H9 (cell line): ENCODE measurements at regions not wholly inside any gene's neighbourhood (a gene's known extent, or its start where the extent isn't known, plus 50 kb on each side); places are given as distances from the start of the nearest gene placed in this dataset.

ENCODE experiments used
- DNase-seq: peaks from one replicate; pipeline ENCODE4 v3.0.0-alpha.2; 2017
- H2AFZ ChIP-seq: one replicate; pipeline ENCODE4 v1.6.1; 2013; ENCODE audit warnings: mild to moderate bottlenecking, low read length, control low read depth, moderate library complexity
- H2AK5ac ChIP-seq: 2 replicates; pipeline ENCODE4 v1.6.1; 2013; ENCODE audit warnings: low read length, control low read depth, mixed read lengths; ENCODE audit not compliant: insufficient read length
- H2BK120ac ChIP-seq: one replicate; pipeline ENCODE4 v1.6.1; 2013; ENCODE audit warnings: low read depth, mild to moderate bottlenecking, low read length, control low read depth, inconsistent platforms; ENCODE audit not compliant: poor library complexity, severe bottlenecking
- H2BK12ac ChIP-seq: 2 replicates; pipeline ENCODE4 v1.6.1; 2013; ENCODE audit warnings: low read length, control low read depth, mixed read lengths, low read depth; ENCODE audit not compliant: insufficient read length
- H2BK15ac ChIP-seq: 2 replicates; pipeline ENCODE4 v1.6.1; 2013; ENCODE audit warnings: low read depth, low read length, control low read depth
- H2BK20ac ChIP-seq: one replicate; pipeline ENCODE4 v1.6.1; 2013; ENCODE audit warnings: low read depth, mild to moderate bottlenecking, low read length, control low read depth, inconsistent platforms; ENCODE audit not compliant: poor library complexity, severe bottlenecking
- H2BK5ac ChIP-seq: 2 replicates; pipeline ENCODE4 v1.6.1; 2013; ENCODE audit warnings: low read length, control low read depth, mixed read lengths; ENCODE audit not compliant: insufficient read length
- H3K14ac ChIP-seq: 2 replicates; pipeline ENCODE4 v1.6.1; 2013; ENCODE audit warnings: low read length, control low read depth; ENCODE audit not compliant: insufficient read depth
- H3K18ac ChIP-seq: 2 replicates; pipeline ENCODE4 v1.6.1; 2013; ENCODE audit warnings: low read depth, mild to moderate bottlenecking, mixed read lengths, low read length, control low read depth; ENCODE audit not compliant: insufficient read length
- H3K23ac ChIP-seq: 2 replicates; pipeline ENCODE4 v1.6.1; 2013; ENCODE audit warnings: low read length, control low read depth, mixed read lengths, low read depth; ENCODE audit not compliant: insufficient read length
- H3K23me2 ChIP-seq: 2 replicates; pipeline ENCODE4 v1.6.1; 2013; ENCODE audit warnings: low read depth, mild to moderate bottlenecking, mixed read lengths, low read length, control low read depth; ENCODE audit not compliant: insufficient read length, poor library complexity, severe bottlenecking
- H3K27ac ChIP-seq: 2 replicates; pipeline ENCODE4 v1.5.1; 2013; ENCODE audit warnings: low read length, control low read depth, mixed read lengths, low read depth; ENCODE audit not compliant: insufficient read length
- H3K27me3 ChIP-seq: 2 replicates; pipeline ENCODE4 v1.6.1; 2013; ENCODE audit warnings: low read length, control low read depth, inconsistent platforms; ENCODE audit not compliant: insufficient read depth
- H3K4ac ChIP-seq: 2 replicates; pipeline ENCODE4 v1.6.1; 2013; ENCODE audit warnings: low read depth, mild to moderate bottlenecking, control low read depth, inconsistent platforms, low read length, moderate library complexity
- H3K4me1 ChIP-seq: 2 replicates; pipeline ENCODE4 v1.6.1; 2013; ENCODE audit warnings: low read length, control low read depth, inconsistent platforms; ENCODE audit not compliant: insufficient read depth
- H3K4me2 ChIP-seq: 2 replicates; pipeline ENCODE4 v1.6.1; 2013; ENCODE audit warnings: low read length, control low read depth, mixed read lengths; ENCODE audit not compliant: insufficient read length, insufficient read depth
- H3K56ac ChIP-seq: 2 replicates; pipeline ENCODE4 v1.6.1; 2013; ENCODE audit warnings: low read depth, mild to moderate bottlenecking, mixed read lengths, low read length, control low read depth; ENCODE audit not compliant: insufficient read length
- H3K79me1 ChIP-seq: 2 replicates; pipeline ENCODE4 v1.6.1; 2013; ENCODE audit warnings: low read depth, mild to moderate bottlenecking, moderate library complexity, low read length, control low read depth, inconsistent platforms; ENCODE audit not compliant: insufficient read depth, poor library complexity, severe bottlenecking
- H3K79me2 ChIP-seq: 2 replicates; pipeline ENCODE4 v1.6.1; 2013; ENCODE audit warnings: low read length, control low read depth, inconsistent platforms; ENCODE audit not compliant: insufficient read depth
- H3K9ac ChIP-seq: 2 replicates; pipeline ENCODE4 v1.6.1; 2013; ENCODE audit warnings: low read length, control low read depth, mixed read lengths; ENCODE audit not compliant: insufficient read length; ENCODE audit errors: extremely low read depth
- H3K9me3 ChIP-seq: one replicate; pipeline ENCODE4 v1.6.1; 2013; ENCODE audit warnings: low read depth, low read length, inconsistent platforms; ENCODE audit not compliant: control insufficient read depth
- H3T11ph ChIP-seq: one replicate; pipeline ENCODE4 v1.6.1; 2013; ENCODE audit warnings: mild to moderate bottlenecking, low read length, control low read depth, inconsistent platforms
- H4K20me1 ChIP-seq: one replicate; pipeline ENCODE4 v1.6.1; 2013; ENCODE audit not compliant: control insufficient read depth, insufficient read length, insufficient read depth
- H4K5ac ChIP-seq: 2 replicates; pipeline ENCODE4 v1.6.1; 2013; ENCODE audit warnings: low read depth, mild to moderate bottlenecking, mixed read lengths, low read length, control low read depth; ENCODE audit not compliant: insufficient read length
- H4K8ac ChIP-seq: replicated peaks from 2 replicates; pipeline ENCODE4 v1.6.1; 2013; ENCODE audit warnings: low read length, control low read depth, mixed read lengths, low read depth; ENCODE audit not compliant: insufficient read length
- H4K91ac ChIP-seq: 2 replicates; pipeline ENCODE4 v1.6.1; 2013; ENCODE audit warnings: low read depth, mild to moderate bottlenecking, moderate library complexity, mixed read lengths, low read length, control low read depth; ENCODE audit not compliant: insufficient read length
- H3K27ac Mint-ChIP-seq, 3 experiments: 2 replicates in 2 of 3; 3 replicates in 1 of 3; pipeline ENCODE4 v1.8.0; 2020 to 2021; ENCODE audit warnings: mixed read lengths in 3 of 3, mild to moderate bottlenecking in 1 of 3, moderate library complexity in 1 of 3
- H3K27me3 Mint-ChIP-seq: 2 replicates; pipeline ENCODE4 v1.8.0; 2021; ENCODE audit warnings: low read depth, mild to moderate bottlenecking, moderate library complexity, mixed read lengths
- H3K36me3 Mint-ChIP-seq, 3 experiments: 2 replicates in 2 of 3; 3 replicates in 1 of 3; pipeline ENCODE4 v1.8.0; 2020 to 2021; ENCODE audit warnings: low read depth in 3 of 3, mixed read lengths in 3 of 3; ENCODE audit not compliant: insufficient read depth in 1 of 3
- H3K4me1 Mint-ChIP-seq, 2 experiments: 2 replicates each; pipeline ENCODE4 v1.8.0; 2020; ENCODE audit warnings: mixed read lengths in 2 of 2
- H3K4me3 Mint-ChIP-seq, 2 experiments: 2 replicates in 1 of 2; 3 replicates in 1 of 2; pipeline ENCODE4 v1.8.0; 2020 to 2021; ENCODE audit warnings: mild to moderate bottlenecking in 2 of 2, mixed read lengths in 2 of 2, moderate library complexity in 1 of 2
- H3K9me3 Mint-ChIP-seq, 2 experiments: 2 replicates in 1 of 2; 3 replicates in 1 of 2; pipeline ENCODE4 v1.8.0; 2020; ENCODE audit warnings: mild to moderate bottlenecking in 2 of 2, mixed read lengths in 2 of 2, moderate library complexity in 1 of 2
- WGBS: extraction: QIAGEN DNeasy Blood & Tissue Kit; methylation state at CpG from one replicate; pipeline ENCODE4 v1.1.7; 2013; ENCODE audit warnings: missing lambda C conversion rate, low lambda C conversion rate, mixed read lengths; ENCODE audit not compliant: insufficient read length; ENCODE audit errors: extremely low coverage; 5-methylcytosine and 5-hydroxymethylcytosine counted together
- TF ChIP-seq, protein P1 (sequence below): fragments of 200-600 bp; sonication (generic); conservative IDR thresholded peaks from 3 replicates; pipeline ENCODE4 v1.8.0; 2021; ENCODE audit warnings: antibody characterized with exemption, mild to moderate bottlenecking

DNA sequence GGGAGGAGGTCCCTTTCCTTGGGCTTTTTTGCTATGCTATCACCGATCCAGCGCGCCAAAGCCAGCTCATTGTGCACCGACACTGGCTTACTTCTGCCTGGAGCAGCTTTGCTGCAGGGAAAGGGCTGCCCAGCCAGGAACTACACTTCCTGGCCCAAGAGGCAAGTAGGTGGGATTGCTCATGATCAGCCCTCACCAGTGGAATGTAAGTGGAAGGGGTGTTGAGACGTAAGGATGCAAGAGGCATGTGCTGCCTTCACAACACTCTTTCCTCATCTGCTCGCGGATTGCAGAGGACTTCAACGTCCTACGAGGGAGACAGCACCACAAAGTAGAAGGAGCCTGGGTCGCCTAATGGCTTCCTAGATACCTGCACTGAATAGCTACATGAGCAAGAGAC lies 104.3 kb upstream of the FOXF1 start:
- no peak overlapping the region for H2AK5ac ChIP-seq
- no peak overlapping the region for H3K18ac ChIP-seq
- no peak overlapping the region for H3K23ac ChIP-seq
- no peak overlapping the region for H2BK20ac ChIP-seq
- Mint-ChIP-seq H3K4me1 (peaks cover 27 to 42% of the 10 kb centered on the region in 2 experiments), H3K4me3 (no peak overlapping the region), H3K27me3 (peaks cover 34% of the 10 kb centered on the region), H3K27ac (no peak overlapping the region; a peak in 1 of 7 replicates), H3K9me3 (peaks cover 4 to 9% of the 10 kb centered on the region in 2 experiments; a peak in 4 of 5 replicates), H3K36me3 (peaks cover 0 to 10% (median 0%) of the 10 kb centered on the region in 3 experiments; a peak in 3 of 7 replicates)
- H2BK12ac ChIP-seq: no peak overlapping the region
- TF ChIP-seq, protein P1, sequence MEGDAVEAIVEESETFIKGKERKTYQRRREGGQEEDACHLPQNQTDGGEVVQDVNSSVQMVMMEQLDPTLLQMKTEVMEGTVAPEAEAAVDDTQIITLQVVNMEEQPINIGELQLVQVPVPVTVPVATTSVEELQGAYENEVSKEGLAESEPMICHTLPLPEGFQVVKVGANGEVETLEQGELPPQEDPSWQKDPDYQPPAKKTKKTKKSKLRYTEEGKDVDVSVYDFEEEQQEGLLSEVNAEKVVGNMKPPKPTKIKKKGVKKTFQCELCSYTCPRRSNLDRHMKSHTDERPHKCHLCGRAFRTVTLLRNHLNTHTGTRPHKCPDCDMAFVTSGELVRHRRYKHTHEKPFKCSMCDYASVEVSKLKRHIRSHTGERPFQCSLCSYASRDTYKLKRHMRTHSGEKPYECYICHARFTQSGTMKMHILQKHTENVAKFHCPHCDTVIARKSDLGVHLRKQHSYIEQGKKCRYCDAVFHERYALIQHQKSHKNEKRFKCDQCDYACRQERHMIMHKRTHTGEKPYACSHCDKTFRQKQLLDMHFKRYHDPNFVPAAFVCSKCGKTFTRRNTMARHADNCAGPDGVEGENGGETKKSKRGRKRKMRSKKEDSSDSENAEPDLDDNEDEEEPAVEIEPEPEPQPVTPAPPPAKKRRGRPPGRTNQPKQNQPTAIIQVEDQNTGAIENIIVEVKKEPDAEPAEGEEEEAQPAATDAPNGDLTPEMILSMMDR: no peak
- H2BK15ac ChIP-seq: no peak overlapping the region
- no peak overlapping the region for H2AFZ ChIP-seq
- no peak overlapping the region for H3T11ph ChIP-seq
- H3K79me2 ChIP-seq: no peaks in the 10 kb centered on the region
- no peak overlapping the region for H2BK120ac ChIP-seq
- no peaks in the 10 kb centered on the region for H3K9me3 ChIP-seq
- no peak overlapping the region for H4K5ac ChIP-seq
- no peak overlapping the region for H3K14ac ChIP-seq
- H3K27me3 ChIP-seq: no peaks in the 10 kb centered on the region
- no peak overlapping the region for H3K4me2 ChIP-seq
- no peak overlapping the region for H4K91ac ChIP-seq
- H4K8ac ChIP-seq: no peak overlapping the region
- H3K23me2 ChIP-seq: no peaks in the 10 kb centered on the region
- H3K4ac ChIP-seq: no peak overlapping the region
- DNase-seq: no peak
- no peak overlapping the region for H3K27ac ChIP-seq
- H2BK5ac ChIP-seq: no peak overlapping the region
- no peaks in the 10 kb centered on the region for H3K79me1 ChIP-seq
- no peaks in the 10 kb centered on the region for H3K4me1 ChIP-seq
- H3K9ac ChIP-seq: no peak overlapping the region
- H4K20me1 ChIP-seq: no peaks in the 10 kb centered on the region
- H3K56ac ChIP-seq: no peak overlapping the region
- no CpG with 5 or more reads among the region's 10 CpGs for WGBS
